ENCODE measurements at regions not wholly inside any gene's neighbourhood (a gene's known extent, or its start where the extent isn't known, plus 50 kb on each side); places are given as distances from the start of the nearest gene placed in this dataset.

GRCh38 chr12:126760092-126760491 lies 1506.9 kb upstream of the TMEM132C start:
- no peak for DNase-seq

GRCh38 chr12:126761420-126761819 lies 1505.5 kb upstream of the TMEM132C start:
- no peak for DNase-seq

- DNase-seq, result no peak
Observed at GRCh38 chr12:126762150-126762549, 1504.8 kb upstream of the TMEM132C start.

GRCh38 chr12:126763359-126763758 lies 1503.6 kb upstream of the TMEM132C start:
- DNase-seq, result no peak

- no peak for DNase-seq
Observed at GRCh38 chr12:126767334-126767733, 1499.6 kb upstream of the TMEM132C start.

- DNase-seq, result no peak
Observed at GRCh38 chr12:126768517-126768916, 1498.5 kb upstream of the TMEM132C start.

- DNase-seq, result no peak
Observed at GRCh38 chr12:126770188-126770587, 1496.8 kb upstream of the TMEM132C start.

GRCh38 chr12:126772171-126772864 lies 1494.7 kb upstream of the TMEM132C start:
- peak; percentile 5 to 34 for DNase-seq

- no peak for DNase-seq
Observed at GRCh38 chr12:126773012-126773411, 1494.0 kb upstream of the TMEM132C start.

GRCh38 chr12:126773491-126773890 lies 1493.5 kb upstream of the TMEM132C start:
- DNase-seq, result no peak

GRCh38 chr12:126776026-126776655 lies 1490.8 kb upstream of the TMEM132C start:
- DNase-seq, result no peak

GRCh38 chr12:126780343-126780742 lies 1486.6 kb upstream of the TMEM132C start:
- no peak for DNase-seq

- DNase-seq, result no peak
Observed at GRCh38 chr12:126781593-126781992, 1485.4 kb upstream of the TMEM132C start.

- no peak for DNase-seq
Observed at GRCh38 chr12:126782083-126782482, 1484.9 kb upstream of the TMEM132C start.

- peak in 1 of 2 experiments; percentile 18 for DNase-seq
Observed at GRCh38 chr12:126784328-126784921, 1482.5 kb upstream of the TMEM132C start.

- DNase-seq, result no peak
Observed at GRCh38 chr12:126789963-126790362, 1477.0 kb upstream of the TMEM132C start.

GRCh38 chr12:126791122-126791521 lies 1475.8 kb upstream of the TMEM132C start:
- DNase-seq, result no peak

GRCh38 chr12:126792411-126792810 lies 1474.6 kb upstream of the TMEM132C start:
- DNase-seq, result no peak

- DNase-seq, result no peak
Observed at GRCh38 chr12:126797525-126797924, 1469.4 kb upstream of the TMEM132C start.

GRCh38 chr12:126798449-126798848 lies 1468.5 kb upstream of the TMEM132C start:
- DNase-seq, result no peak

- no peak for DNase-seq
Observed at GRCh38 chr12:126807312-126807865, 1459.6 kb upstream of the TMEM132C start.

- no peak for DNase-seq
Observed at GRCh38 chr12:126811391-126811790, 1455.6 kb upstream of the TMEM132C start.

GRCh38 chr12:126819554-126819953 lies 1447.4 kb upstream of the TMEM132C start:
- DNase-seq, result no peak
